Left cardiac atrium (tissue), 4 donors: ENCODE measurements at regions not wholly inside any gene's neighbourhood (a gene's known extent, or its start where the extent isn't known, plus 50 kb on each side); places are given as distances from the start of the nearest gene placed in this dataset.
A peak's percentile ranks its signal among the peaks of the same experiment; 100 is the strongest.
"Not testable (repeated sequence)": the region's sequence is repeated elsewhere in the genome, so short reads cannot be mapped to it uniquely, and the experiment has no call there.

Experiments
- ATAC-seq, 2 donors: fragments of 200-7000 bp; cut with Tn5 transposase; one replicate each; pipeline ENCODE4 v1.9.1; 2020; ENCODE audit warnings: mild to moderate bottlenecking in 2 of 2, moderate library complexity in 2 of 2
- DNase-seq: peaks from one replicate; pipeline ENCODE4 v3.0.0-alpha.2; 2020
- intact Hi-C, 2 donors: fragments of 100-400 bp; cut with DNase I; formaldehyde crosslinking; loops; one replicate each; pipeline versions ENCODE4 v1.14.1 to v1.15.1; 2022 to 2023
- donor health status: DM: no; HTN: yes; CAD: no.
- donor health status: DM: no; HTN: yes; CAD: no; lungs with severe emphysema.
- donor health status: DM: yes; HTN: yes; CAD: no.
- donor health status: Dilated cardiomyopathy.

- ATAC-seq, result no peak
- no peak for DNase-seq
- intact Hi-C loops, result loop anchor here in 1 of 2 donors (2.0 kb wide), 1 partner anchor 203 kb away; no protein-coding TSS in a partner anchor
Measured at GRCh38 chr12:75820071-75820470, 211.5 kb downstream of the PHLDA1 start.

DNA sequence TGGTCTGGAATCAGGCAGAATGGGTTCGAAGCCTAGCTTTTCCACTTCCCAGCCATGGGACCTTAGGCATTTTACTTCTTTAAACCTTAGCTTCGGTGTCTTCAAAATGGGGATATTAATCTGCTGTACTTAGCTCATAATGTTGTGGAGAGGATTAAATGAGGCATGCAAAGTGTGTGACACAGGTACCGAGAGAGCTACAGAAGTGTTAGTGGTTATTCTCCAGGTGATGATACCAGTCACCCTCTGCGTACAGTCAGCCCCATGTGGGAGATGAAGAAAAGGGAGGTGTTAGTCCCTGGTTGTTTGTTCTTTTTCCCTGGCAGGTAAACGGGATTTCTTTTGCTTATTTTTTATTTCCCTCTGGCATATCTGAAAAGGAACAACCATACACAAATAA lies 212.1 kb downstream of the PHLDA1 start:
- intact Hi-C loops, result loop anchor here in 1 of 2 donors (10.0 kb wide), 1 partner anchor 215 kb away; the partner anchor contains the start of gene PHLDA1
- ATAC-seq, result no peak

DNA sequence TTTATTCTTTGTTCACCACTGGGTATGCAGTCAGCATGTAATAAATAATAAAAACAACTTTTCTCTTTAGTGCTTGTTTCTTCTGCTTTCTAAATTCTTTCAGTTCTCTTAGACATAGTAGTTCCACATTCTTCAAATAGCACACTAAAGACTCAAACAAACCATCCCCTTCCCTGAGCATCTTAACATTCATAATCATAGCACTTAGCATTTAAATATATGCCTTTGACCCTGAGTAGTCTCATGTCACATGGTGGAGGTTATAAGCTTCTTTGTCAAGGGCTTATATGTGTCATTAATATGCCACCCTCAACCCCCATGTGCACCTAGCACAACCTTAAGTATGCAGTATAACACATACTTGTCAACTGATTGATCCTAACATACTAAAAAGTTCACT lies 212.7 kb downstream of the PHLDA1 start:
- no peak for ATAC-seq
- DNase-seq, result no peak
- intact Hi-C loops, result loop anchor here in 1 of 2 donors (10.0 kb wide), 1 partner anchor 216 kb away; the partner anchor contains the start of gene PHLDA1

More for the DNA sequence above, 212.1 kb downstream of the PHLDA1 start:
- no peak for DNase-seq

DNA sequence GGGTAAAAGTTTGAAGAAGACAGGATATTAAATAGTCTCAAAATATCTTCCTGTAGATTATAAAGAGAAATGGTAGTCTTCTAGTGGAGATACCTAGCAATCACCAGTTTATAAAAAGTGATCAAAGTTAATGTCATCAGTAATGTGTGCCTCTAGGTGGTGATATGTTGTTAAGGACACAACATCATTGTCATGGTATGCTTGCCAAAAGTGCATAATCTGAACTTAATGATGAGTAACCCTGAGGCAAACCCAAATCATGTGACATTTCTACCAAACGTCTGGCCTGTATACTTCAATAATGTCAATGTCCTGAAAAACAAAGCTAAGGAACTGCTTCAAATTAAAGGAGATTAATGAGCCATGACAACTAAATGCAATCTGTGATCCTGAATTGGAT lies 214.7 kb downstream of the PHLDA1 start:
- no peak for ATAC-seq
- intact Hi-C loops, result loop anchor here in 1 of 2 donors (10.0 kb wide), 1 partner anchor 218 kb away; the partner anchor contains the start of gene PHLDA1
- DNase-seq, result no peak

GRCh38 chr12:75815756-75816155 lies 215.8 kb downstream of the PHLDA1 start:
- peak in 1 of 2 donors; percentile 15 for ATAC-seq
- intact Hi-C loops, result loop anchor here in 1 of 2 donors (10.0 kb wide), 1 partner anchor 219 kb away; the partner anchor contains the start of gene PHLDA1
- no peak for DNase-seq

GRCh38 chr12:75814851-75815754 lies 216.5 kb downstream of the PHLDA1 start:
- ATAC-seq (peak; percentile 88 to 97), DNase-seq (no peak)
- intact Hi-C loops, result loop anchor here in 1 of 2 donors (10.0 kb wide), 1 partner anchor 220 kb away; the partner anchor contains the start of gene PHLDA1

- DNase-seq (no peak), ATAC-seq (no peak)
- intact Hi-C loops, result loop anchor here in 1 of 2 donors (10.0 kb wide), 1 partner anchor 222 kb away; the partner anchor contains the start of gene PHLDA1
Measured at GRCh38 chr12:75813072-75813471, 218.5 kb downstream of the PHLDA1 start.

DNA sequence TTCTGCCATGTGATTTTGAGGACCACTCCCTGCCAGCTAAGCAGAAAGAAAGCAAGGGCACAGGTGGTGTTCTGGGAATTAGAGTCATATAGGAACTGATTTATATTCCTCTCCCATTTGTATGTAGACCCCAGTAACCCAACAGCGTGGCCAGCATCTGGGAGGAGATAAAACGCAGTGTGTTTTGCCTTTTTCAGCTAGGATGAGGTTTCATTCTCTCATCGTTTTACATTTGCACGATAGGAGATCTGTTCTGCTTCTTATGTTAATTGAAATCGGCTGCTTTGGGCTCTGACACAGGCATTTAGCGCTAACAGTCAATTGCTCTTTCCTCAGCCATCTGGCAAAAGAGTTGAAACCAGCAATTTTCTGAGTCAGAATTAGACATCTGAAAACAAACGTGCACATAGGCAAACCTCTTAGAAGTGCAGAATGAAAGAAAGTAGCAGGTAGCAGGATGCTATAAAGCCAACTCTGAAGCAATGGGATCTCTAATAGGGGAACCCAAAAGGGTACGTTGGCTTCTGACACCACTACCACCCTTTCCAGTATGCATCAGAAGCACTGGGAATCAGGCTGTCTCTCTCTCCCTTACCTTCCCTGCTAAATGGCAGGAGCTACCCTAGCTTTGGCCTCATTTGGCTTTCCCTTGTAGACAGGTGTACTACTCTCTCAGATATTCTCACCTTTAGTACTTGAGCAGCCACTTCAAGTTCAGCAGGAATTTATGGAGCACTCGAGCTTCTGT lies 219.1 kb downstream of the PHLDA1 start:
- ATAC-seq, result no peak
- intact Hi-C loops, result loop anchor here in 1 of 2 donors (10.0 kb wide), 1 partner anchor 222 kb away; the partner anchor contains the start of gene PHLDA1

DNA sequence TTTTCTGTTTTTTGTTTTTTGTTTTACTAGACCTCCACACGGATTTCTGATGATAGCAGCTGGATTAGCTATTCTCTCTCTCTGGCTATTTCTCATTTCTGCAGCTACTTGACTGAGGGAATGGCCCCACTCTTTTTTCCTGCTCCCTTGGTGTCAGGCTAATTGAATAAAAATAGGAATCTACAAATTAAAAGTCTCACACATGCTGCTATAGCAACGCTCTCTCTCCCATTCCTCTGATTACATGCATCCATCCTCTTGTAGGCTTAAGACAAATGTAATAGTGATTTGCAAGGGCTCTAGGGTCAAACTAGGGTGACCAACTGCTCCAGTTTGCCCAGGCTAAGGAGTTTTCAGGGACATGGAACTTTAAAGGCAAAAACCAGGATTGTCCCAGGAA lies 221.8 kb downstream of the PHLDA1 start:
- intact Hi-C loops, result loop anchor here in 1 of 2 donors (10.0 kb wide), 1 partner anchor 225 kb away; the partner anchor contains the start of gene PHLDA1
- DNase-seq (no peak), ATAC-seq (no peak)

More for the DNA sequence above, 219.1 kb downstream of the PHLDA1 start:
- DNase-seq, result no peak

DNA sequence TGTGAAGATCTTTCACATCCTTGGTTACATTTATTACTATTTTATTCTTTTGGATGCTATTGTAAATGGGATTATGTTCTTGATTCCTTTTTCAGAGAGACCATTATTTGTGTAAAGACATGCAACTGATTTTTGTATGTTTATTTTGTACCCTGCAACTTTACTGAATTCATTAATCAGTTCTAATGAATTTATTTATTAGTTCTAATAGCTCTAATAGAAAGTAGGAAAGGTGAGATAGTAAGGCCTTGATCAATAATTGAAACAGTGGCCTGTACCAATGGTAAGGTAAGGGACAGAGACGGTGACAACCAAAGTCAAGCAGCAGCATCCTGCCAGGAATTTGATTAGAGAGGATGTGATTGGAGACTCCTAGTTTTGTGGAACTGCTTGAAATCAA lies 224.1 kb downstream of the PHLDA1 start:
- DNase-seq (no peak), ATAC-seq (no peak)
- intact Hi-C loops, result no loop called here

DNA sequence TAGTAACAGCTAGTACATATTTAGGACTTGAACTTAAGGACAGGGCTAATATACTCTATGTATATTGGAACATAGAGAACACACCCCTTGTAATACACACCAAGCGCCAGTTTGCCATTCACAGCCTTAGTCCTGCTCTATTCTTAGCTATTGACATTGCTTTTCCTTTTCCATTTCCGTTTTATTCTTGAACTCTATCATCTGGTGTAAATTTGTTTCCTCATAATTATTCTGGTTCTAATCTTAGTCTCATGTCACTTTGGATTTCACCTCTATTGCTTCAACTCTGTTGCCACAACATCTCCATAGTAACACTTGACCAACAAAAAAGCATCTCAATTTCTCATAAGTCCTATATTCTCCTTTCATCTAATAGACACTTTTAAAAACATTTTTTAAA lies 225.7 kb downstream of the PHLDA1 start:
- ATAC-seq, result no peak
- DNase-seq, result no peak
- intact Hi-C loops, result no loop called here

GRCh38 chr12:75805320-75805719 lies 226.3 kb downstream of the PHLDA1 start:
- ATAC-seq (no peak), DNase-seq (no peak)
- intact Hi-C loops, result no loop called here

GRCh38 chr12:75798136-75798926 lies 233.2 kb downstream of the PHLDA1 start:
- intact Hi-C loops, result no loop called here
- DNase-seq (no peak), ATAC-seq (no peak)

- intact Hi-C loops, result no loop called here
- no peak for ATAC-seq
- DNase-seq, result no peak
Measured at GRCh38 chr12:75795125-75795524, 236.5 kb downstream of the PHLDA1 start.

DNA sequence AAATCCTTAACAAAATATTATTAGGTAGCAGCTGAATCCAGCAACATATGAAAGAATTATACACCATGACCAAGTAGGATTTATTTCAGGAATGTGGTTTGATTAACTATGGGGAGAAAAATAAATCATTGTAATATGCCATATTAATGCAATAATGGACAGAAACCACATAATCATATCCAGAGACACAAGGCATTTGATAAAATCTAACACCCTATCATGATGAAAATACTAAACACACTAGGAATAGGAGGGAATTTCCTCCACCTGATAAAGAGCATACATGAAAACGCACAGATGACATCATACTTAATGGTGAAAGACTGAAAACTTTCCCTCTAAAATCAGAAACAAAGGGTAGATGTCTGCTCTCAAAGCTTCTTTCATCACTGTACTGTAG lies 238.9 kb downstream of the PHLDA1 start:
- no peak for ATAC-seq
- intact Hi-C loops, result no loop called here
- no peak for DNase-seq

DNA sequence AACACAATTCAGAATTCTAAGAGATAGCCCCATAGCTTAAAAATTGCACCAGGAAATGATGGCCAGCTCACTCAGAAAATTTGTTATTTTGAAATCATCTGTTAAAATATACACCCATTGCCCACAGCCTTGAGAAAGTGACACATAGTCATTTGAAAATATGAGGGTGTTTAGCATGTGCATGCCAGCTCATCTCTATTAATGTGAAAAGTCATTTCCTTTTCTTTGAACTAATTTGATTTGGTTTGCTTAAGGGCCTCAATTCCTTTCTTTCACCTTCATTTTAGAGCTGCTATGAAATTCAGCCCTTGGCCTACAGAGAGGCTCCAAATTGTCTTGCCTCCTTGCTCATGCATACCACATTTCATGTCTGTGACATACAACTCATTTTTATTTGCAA lies 241.4 kb downstream of the PHLDA1 start:
- no peak for DNase-seq
- ATAC-seq, result no peak
- intact Hi-C loops, result no loop called here

- DNase-seq, intact Hi-C loops, ATAC-seq: not testable (repeated sequence)
Measured at GRCh38 chr12:75787146-75787545, 244.4 kb downstream of the PHLDA1 start.

DNA sequence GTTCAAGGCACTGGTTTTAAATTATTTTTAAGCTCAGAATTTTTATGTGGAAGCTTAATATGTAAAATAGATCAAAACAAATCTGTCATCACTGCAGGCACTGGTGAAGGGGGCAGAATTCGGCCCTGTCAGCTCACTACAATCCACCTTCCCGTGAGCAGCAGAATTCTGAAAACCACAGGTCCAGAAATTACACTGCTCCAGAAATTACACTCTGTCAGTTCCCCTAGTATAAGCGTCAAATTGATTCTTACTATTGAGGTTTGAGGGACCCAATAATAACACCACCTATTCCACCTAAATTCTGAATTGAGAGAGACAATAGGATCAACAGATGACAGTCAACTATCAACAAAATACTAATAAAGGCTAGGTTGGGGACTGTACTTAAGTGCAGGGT lies 245.5 kb downstream of the PHLDA1 start:
- DNase-seq (no peak), ATAC-seq (no peak)
- intact Hi-C loops, result no loop called here

- ATAC-seq, result peak; percentile 49 to 56
- intact Hi-C loops, result no loop called here
- peak; percentile 26 for DNase-seq
Measured at GRCh38 chr12:75784591-75784990, 247.0 kb downstream of the PHLDA1 start.
